CD4-positive, CD25-positive, alpha-beta regulatory T cell (primary cell): ENCODE measurements at regions not wholly inside any gene's neighbourhood (a gene's known extent, or its start where the extent isn't known, plus 50 kb on each side); places are given as distances from the start of the nearest gene placed in this dataset.

Source experiments
- ATAC-seq, 2 donors: fragments of 150-1000 bp; cut with Tn5 transposase; one replicate each; pipeline ENCODE4 v1.10.0; 2021; ENCODE audit warnings: low read depth in 2 of 2, moderate number of reproducible peaks in 2 of 2, moderate library complexity in 1 of 2
- DNase-seq, 3 donors: peaks; one replicate each; pipeline versions ENCODE4 v3.0.0 to v3.0.0-alpha.2; 2012 to 2022; ENCODE audit warnings: mixed read lengths in 1 of 3
- H3K27ac ChIP-seq: one replicate; pipeline ENCODE4 v1.7.0; 2013; ENCODE audit warnings: mild to moderate bottlenecking, low read length; ENCODE audit not compliant: insufficient read depth, poor library complexity, severe bottlenecking
- H3K27me3 ChIP-seq: one replicate; pipeline ENCODE4 v1.7.0; 2013; ENCODE audit warnings: low read length; ENCODE audit not compliant: control insufficient read depth, insufficient read depth
- H3K36me3 ChIP-seq: one replicate; pipeline ENCODE4 v1.7.0; 2013; ENCODE audit warnings: mild to moderate bottlenecking, low read length, moderate library complexity; ENCODE audit not compliant: control insufficient read depth, insufficient read depth
- H3K4me1 ChIP-seq: 2 replicates; pipeline ENCODE4 v1.7.0; 2013; ENCODE audit warnings: mild to moderate bottlenecking, low read length; ENCODE audit not compliant: insufficient read depth, control insufficient read depth, poor library complexity, severe bottlenecking
- H3K4me3 ChIP-seq: one replicate; pipeline ENCODE4 v1.7.0; 2013; ENCODE audit warnings: low read depth, mild to moderate bottlenecking, low read length, moderate library complexity
- H3K9me3 ChIP-seq, 2 experiments: 1 replicate in 1 of 2; 2 replicates in 1 of 2; pipeline ENCODE4 v1.7.0; 2013; ENCODE audit warnings: low read length in 2 of 2, mild to moderate bottlenecking in 1 of 2, moderate library complexity in 1 of 2; ENCODE audit not compliant: control insufficient read depth in 2 of 2
- H3K27ac Mint-ChIP-seq, 3 donors: one replicate each; pipeline ENCODE4 v1.8.0; 2020 to 2022; ENCODE audit warnings: mild to moderate bottlenecking in 3 of 3, mixed read lengths in 3 of 3, moderate library complexity in 2 of 3
- H3K27me3 Mint-ChIP-seq: one replicate; pipeline ENCODE4 v1.8.0; 2022; ENCODE audit warnings: mild to moderate bottlenecking, mixed read lengths
- H3K36me3 Mint-ChIP-seq: one replicate; pipeline ENCODE4 v1.8.0; 2020; ENCODE audit warnings: mixed read lengths
- H3K4me1 Mint-ChIP-seq, 4 donors: one replicate each; pipeline ENCODE4 v1.8.0; 2020 to 2022; ENCODE audit warnings: mixed read lengths in 4 of 4, mild to moderate bottlenecking in 1 of 4
- H3K4me3 Mint-ChIP-seq, 4 donors: one replicate each; pipeline ENCODE4 v1.8.0; 2020 to 2022; ENCODE audit warnings: mild to moderate bottlenecking in 4 of 4, mixed read lengths in 4 of 4, moderate library complexity in 3 of 4
- H3K9me3 Mint-ChIP-seq, 7 donors: one replicate each; pipeline ENCODE4 v1.8.0; 2020 to 2022; ENCODE audit warnings: mixed read lengths in 7 of 7, mild to moderate bottlenecking in 3 of 7, moderate library complexity in 2 of 7

- Histone ChIP-seq H3K9me3 (no peaks in the 10 kb centered on the region), H3K4me1 (no peaks in the 10 kb centered on the region), H3K27me3 (peaks cover 2% of the 10 kb centered on the region), H3K4me3 (no peak overlapping the region), H3K27ac (no peak overlapping the region), H3K36me3 (no peaks in the 10 kb centered on the region)
- peak overlapping the region in 1 of 3 donors; percentile 21 for H3K27ac Mint-ChIP-seq
- H3K27me3 Mint-ChIP-seq: peaks cover 23% of the 10 kb centered on the region
- peaks cover 0 to 2% (median 0%) of the 10 kb centered on the region in 7 donors for H3K9me3 Mint-ChIP-seq
- no peaks in the 10 kb centered on the region for H3K4me1 Mint-ChIP-seq
- H3K36me3 Mint-ChIP-seq: no peaks in the 10 kb centered on the region
- DNase-seq (no peak), ATAC-seq (no peak)
- H3K4me3 Mint-ChIP-seq: no peak overlapping the region
Observed at GRCh38 chr3:124235446-124235845, 243.5 kb upstream of the ROPN1 start.

DNA sequence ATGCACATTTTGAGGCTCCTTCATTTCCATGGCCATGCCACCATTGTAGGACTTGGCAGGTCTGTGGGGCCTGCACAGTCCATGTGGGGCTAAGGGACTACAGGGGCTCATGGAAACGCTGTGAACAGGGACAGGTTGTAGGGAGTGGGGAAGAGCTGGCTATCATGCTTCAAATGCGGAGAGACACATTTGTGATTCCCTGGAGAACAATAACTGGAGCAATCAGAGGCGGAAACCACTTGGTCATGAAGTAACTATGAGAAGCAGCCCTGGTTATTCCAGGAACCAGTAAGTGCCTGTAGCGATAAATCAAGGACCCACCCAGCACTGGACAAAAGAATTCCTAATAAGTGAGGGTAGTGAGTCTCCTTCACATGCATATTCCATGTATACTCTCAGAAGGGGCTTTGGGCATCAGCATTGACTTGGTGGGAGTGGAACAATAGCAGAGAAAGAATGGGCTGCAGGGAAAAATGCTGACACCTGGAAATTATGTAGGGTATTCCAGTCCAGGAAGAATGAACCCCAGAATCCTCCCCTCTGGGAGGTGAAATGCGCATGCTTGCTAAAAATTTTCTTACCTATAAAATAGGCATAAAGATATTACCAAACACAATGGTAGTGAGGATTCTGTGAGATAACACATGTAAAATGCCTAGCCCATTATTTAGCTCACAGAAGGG lies 251.4 kb upstream of the ROPN1 start:
- Histone ChIP-seq H3K27me3 (peaks cover 2% of the 10 kb centered on the region), H3K27ac (no peak overlapping the region), H3K4me1 (no peaks in the 10 kb centered on the region), H3K36me3 (no peaks in the 10 kb centered on the region), H3K4me3 (no peak overlapping the region), H3K9me3 (no peaks in the 10 kb centered on the region)
- Mint-ChIP-seq H3K27ac (no peak overlapping the region), H3K27me3 (no peaks in the 10 kb centered on the region), H3K4me3 (no peak overlapping the region), H3K36me3 (no peaks in the 10 kb centered on the region), H3K4me1 (no peaks in the 10 kb centered on the region), H3K9me3 (peaks cover 0 to 3% (median 0%) of the 10 kb centered on the region in 7 donors)
- DNase-seq (no peak), ATAC-seq (no peak)

- Mint-ChIP-seq H3K36me3 (no peaks in the 10 kb centered on the region), H3K27ac (no peak overlapping the region), H3K4me1 (no peaks in the 10 kb centered on the region), H3K9me3 (peaks cover 0 to 3% (median 0%) of the 10 kb centered on the region in 7 donors), H3K27me3 (no peaks in the 10 kb centered on the region), H3K4me3 (no peak overlapping the region)
- no peak overlapping the region for H3K27ac ChIP-seq
- DNase-seq (no peak), ATAC-seq (no peak)
- no peaks in the 10 kb centered on the region for H3K27me3 ChIP-seq
- H3K36me3 ChIP-seq: no peaks in the 10 kb centered on the region
- no peak overlapping the region for H3K4me3 ChIP-seq
- H3K9me3 ChIP-seq: no peaks in the 10 kb centered on the region
- no peaks in the 10 kb centered on the region for H3K4me1 ChIP-seq
Observed at GRCh38 chr3:124246376-124246775, 254.5 kb upstream of the ROPN1 start.

DNA sequence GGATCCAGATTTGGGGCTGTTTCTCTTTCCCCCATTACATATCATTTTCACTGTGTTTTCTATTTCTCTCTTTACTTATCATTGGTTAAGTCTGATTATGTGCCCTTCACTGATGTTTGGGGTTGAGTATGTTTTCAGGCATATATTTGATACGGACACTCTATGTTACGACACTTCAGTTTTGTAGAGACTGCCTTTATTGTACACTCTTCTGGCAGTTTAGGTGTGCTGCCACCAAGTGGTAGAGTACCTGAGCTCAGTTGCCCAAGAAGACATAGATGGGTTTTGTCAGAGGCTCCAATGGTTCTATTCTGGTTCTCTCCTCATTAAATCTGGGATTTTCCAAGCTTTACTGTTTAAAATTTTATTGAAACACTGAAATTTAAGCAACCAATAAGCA lies 255.0 kb upstream of the ROPN1 start:
- no peaks in the 10 kb centered on the region for H3K4me1 ChIP-seq
- H3K4me3 ChIP-seq: no peak overlapping the region
- no peaks in the 10 kb centered on the region for H3K27me3 ChIP-seq
- H3K4me3 Mint-ChIP-seq: no peak overlapping the region
- no peaks in the 10 kb centered on the region for H3K9me3 ChIP-seq
- H3K4me1 Mint-ChIP-seq: no peaks in the 10 kb centered on the region
- no peaks in the 10 kb centered on the region for H3K27me3 Mint-ChIP-seq
- no peaks in the 10 kb centered on the region for H3K36me3 Mint-ChIP-seq
- ATAC-seq: no peak
- DNase-seq: peak in 1 of 3 donors; percentile 5
- no peak overlapping the region for H3K27ac ChIP-seq
- no peak overlapping the region for H3K27ac Mint-ChIP-seq
- no peaks in the 10 kb centered on the region for H3K36me3 ChIP-seq
- H3K9me3 Mint-ChIP-seq: peaks cover 0 to 3% (median 0%) of the 10 kb centered on the region in 7 donors

GRCh38 chr3:124248471-124249028 lies 256.6 kb upstream of the ROPN1 start:
- H3K9me3 ChIP-seq: no peaks in the 10 kb centered on the region
- no peak overlapping the region for H3K27ac Mint-ChIP-seq
- H3K9me3 Mint-ChIP-seq: peaks cover 0 to 3% (median 0%) of the 10 kb centered on the region in 7 donors
- no peak for ATAC-seq
- DNase-seq: no peak
- H3K4me1 Mint-ChIP-seq: no peaks in the 10 kb centered on the region
- no peaks in the 10 kb centered on the region for H3K36me3 Mint-ChIP-seq
- H3K4me1 ChIP-seq: no peaks in the 10 kb centered on the region
- no peak overlapping the region for H3K4me3 ChIP-seq
- no peak overlapping the region for H3K4me3 Mint-ChIP-seq
- H3K27me3 ChIP-seq: no peaks in the 10 kb centered on the region
- H3K27me3 Mint-ChIP-seq: no peaks in the 10 kb centered on the region
- H3K27ac ChIP-seq: no peak overlapping the region
- H3K36me3 ChIP-seq: no peaks in the 10 kb centered on the region

DNA sequence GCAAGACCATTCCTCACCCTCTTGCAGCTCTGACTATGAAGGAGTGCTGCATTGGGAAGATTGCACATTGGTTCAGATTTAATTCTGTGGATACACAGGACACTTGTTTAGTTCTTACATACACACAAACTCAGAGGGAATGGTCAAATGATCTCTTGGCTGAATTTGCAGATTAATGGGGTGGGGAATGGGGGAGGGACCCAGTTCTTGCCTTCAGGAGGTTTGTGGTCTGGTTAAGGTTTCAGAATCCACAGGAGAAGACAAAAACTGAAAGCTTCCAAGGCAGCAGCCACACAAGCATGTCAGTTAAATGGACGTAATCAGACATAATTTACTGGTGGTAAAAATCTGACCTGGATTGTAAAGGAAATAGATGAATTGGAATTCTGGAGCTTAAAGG lies 257.1 kb upstream of the ROPN1 start:
- Mint-ChIP-seq H3K4me1 (no peaks in the 10 kb centered on the region), H3K27me3 (no peaks in the 10 kb centered on the region), H3K27ac (no peak overlapping the region), H3K36me3 (no peaks in the 10 kb centered on the region), H3K4me3 (no peak overlapping the region), H3K9me3 (peaks cover 0 to 3% (median 0%) of the 10 kb centered on the region in 7 donors)
- no peak for ATAC-seq
- DNase-seq: no peak
- no peak overlapping the region for H3K4me3 ChIP-seq
- no peaks in the 10 kb centered on the region for H3K9me3 ChIP-seq
- H3K36me3 ChIP-seq: no peaks in the 10 kb centered on the region
- H3K27ac ChIP-seq: no peak overlapping the region
- no peaks in the 10 kb centered on the region for H3K4me1 ChIP-seq
- no peaks in the 10 kb centered on the region for H3K27me3 ChIP-seq

- ATAC-seq (no peak), DNase-seq (no peak)
- Mint-ChIP-seq H3K4me1 (no peaks in the 10 kb centered on the region), H3K9me3 (peaks cover 0 to 3% (median 0%) of the 10 kb centered on the region in 7 donors), H3K27ac (no peak overlapping the region), H3K4me3 (no peak overlapping the region), H3K36me3 (no peaks in the 10 kb centered on the region), H3K27me3 (no peaks in the 10 kb centered on the region)
- H3K9me3 ChIP-seq: no peaks in the 10 kb centered on the region
- no peaks in the 10 kb centered on the region for H3K27me3 ChIP-seq
- H3K36me3 ChIP-seq: no peaks in the 10 kb centered on the region
- H3K27ac ChIP-seq: no peak overlapping the region
- no peak overlapping the region for H3K4me3 ChIP-seq
- H3K4me1 ChIP-seq: no peaks in the 10 kb centered on the region
Observed at GRCh38 chr3:124250053-124250452, 258.1 kb upstream of the ROPN1 start.

DNA sequence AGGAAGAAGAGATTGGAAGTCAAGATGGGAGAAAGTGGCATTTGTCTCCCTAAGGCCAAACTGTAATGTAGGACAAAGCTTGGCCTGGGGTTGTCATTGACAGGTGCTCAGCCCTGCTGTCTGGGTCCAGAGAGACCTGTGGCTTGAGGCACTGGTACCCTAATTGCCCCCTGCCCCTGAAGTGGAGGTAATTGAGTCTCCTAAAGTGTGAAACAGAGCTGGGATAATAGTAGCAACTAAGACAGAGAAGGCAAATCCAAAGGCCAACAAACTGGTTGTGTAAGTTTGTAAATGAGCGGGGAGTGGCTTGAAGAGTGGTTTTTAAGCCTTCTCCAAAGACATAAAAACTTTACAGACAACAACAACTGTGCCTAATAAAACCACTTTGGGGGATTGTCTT lies 264.2 kb upstream of the ROPN1 start:
- no peaks in the 10 kb centered on the region for H3K27me3 ChIP-seq
- no peaks in the 10 kb centered on the region for H3K4me1 ChIP-seq
- Mint-ChIP-seq H3K4me1 (no peaks in the 10 kb centered on the region), H3K27me3 (peaks cover 6% of the 10 kb centered on the region), H3K9me3 (peaks cover 0 to 2% (median 0%) of the 10 kb centered on the region in 7 donors), H3K4me3 (no peak overlapping the region), H3K27ac (no peak overlapping the region), H3K36me3 (no peaks in the 10 kb centered on the region)
- DNase-seq (no peak), ATAC-seq (no peak)
- H3K36me3 ChIP-seq: no peaks in the 10 kb centered on the region
- H3K27ac ChIP-seq: no peak overlapping the region
- H3K9me3 ChIP-seq: no peaks in the 10 kb centered on the region
- H3K4me3 ChIP-seq: no peak overlapping the region
